ENCODE measurements at regions not wholly inside any gene's neighbourhood (a gene's known extent, or its start where the extent isn't known, plus 50 kb on each side); places are given as distances from the start of the nearest gene placed in this dataset.

DNA sequence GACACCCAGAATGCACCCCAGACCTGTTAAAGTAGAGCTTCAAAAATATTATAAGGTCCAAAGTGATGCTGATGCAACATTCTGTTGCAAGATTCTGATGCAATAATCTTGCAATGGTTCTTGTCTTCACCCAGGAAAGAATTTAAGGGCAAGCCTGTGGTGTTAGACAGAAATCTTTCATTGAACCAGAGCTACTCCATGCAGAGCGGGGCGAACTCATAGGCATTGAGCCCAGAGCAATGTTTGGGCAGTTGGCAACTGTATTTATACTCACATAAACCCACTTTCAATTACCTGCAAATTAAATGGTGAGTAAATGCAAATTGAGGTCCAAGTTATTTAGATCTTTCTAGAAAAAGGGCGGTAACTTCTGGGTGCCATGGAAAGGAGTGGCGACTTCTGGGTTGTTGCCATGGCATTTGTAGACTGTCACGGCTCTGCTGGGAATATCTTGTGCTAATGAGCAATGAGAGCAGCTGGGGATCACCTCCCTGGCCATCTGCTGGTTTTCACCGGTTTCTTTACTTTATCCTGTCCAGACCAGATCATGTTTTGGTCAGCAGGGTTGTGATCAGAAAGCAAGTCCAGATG, 163.4 kb downstream of the ICE1 start:
- no peak for TF ChIP-seq POLR2A (IDR thresholded peaks at IDR 0.05)
- TF ChIP-seq, protein P1, sequence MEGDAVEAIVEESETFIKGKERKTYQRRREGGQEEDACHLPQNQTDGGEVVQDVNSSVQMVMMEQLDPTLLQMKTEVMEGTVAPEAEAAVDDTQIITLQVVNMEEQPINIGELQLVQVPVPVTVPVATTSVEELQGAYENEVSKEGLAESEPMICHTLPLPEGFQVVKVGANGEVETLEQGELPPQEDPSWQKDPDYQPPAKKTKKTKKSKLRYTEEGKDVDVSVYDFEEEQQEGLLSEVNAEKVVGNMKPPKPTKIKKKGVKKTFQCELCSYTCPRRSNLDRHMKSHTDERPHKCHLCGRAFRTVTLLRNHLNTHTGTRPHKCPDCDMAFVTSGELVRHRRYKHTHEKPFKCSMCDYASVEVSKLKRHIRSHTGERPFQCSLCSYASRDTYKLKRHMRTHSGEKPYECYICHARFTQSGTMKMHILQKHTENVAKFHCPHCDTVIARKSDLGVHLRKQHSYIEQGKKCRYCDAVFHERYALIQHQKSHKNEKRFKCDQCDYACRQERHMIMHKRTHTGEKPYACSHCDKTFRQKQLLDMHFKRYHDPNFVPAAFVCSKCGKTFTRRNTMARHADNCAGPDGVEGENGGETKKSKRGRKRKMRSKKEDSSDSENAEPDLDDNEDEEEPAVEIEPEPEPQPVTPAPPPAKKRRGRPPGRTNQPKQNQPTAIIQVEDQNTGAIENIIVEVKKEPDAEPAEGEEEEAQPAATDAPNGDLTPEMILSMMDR (IDR thresholded peaks at IDR 0.05) = no peak
- H3K36me3 ChIP-seq = no peaks in the 10 kb centered on the region
- no peak for ATAC-seq

DNA sequence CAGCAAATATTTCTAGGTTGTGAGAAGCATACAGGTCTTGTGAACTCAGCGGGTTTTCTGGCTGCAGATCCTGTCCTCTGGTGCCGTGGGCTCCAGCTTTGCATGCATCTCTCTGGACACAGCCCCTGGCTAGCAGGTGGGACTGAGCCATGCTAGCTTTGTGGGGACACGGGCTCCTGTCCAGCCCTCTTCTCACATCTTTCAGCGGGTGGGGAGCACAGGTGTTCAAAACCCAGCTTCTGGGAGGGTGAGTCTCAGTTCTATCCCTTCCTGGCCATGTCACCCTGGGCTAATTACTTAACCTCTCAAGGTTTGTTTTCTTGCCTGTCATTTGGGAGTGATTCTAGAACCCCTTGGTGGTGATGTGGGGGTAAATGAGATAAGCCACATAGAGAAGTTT, 162.3 kb downstream of the ICE1 start:
- Histone ChIP-seq H3K36me3 (no peaks in the 10 kb centered on the region), H3K4me3 (no peak overlapping the region), H3K27me3 (no peaks in the 10 kb centered on the region), H3K4me1 (no peaks in the 10 kb centered on the region), H3K27ac (no peak overlapping the region), H3K9me3 (no peaks in the 10 kb centered on the region)
- intact Hi-C loops (cut with DNase I) = no loop called here
- ATAC-seq (no peak), DNase-seq (no peak)
- TF ChIP-seq, protein P1 (IDR thresholded peaks at IDR 0.05) = no peak
- no peak for TF ChIP-seq POLR2A (IDR thresholded peaks at IDR 0.05)
- 65 to 85% (median 83%) methylated on average over 2 to 4 of the region's 4 CpGs for WGBS, 4 donors

More for the DNA sequence above, 163.4 kb downstream of the ICE1 start:
- Histone ChIP-seq H3K9me3 (no peaks in the 10 kb centered on the region), H3K27me3 (no peaks in the 10 kb centered on the region), H3K4me1 (no peaks in the 10 kb centered on the region), H3K27ac (no peak overlapping the region), H3K4me3 (no peak overlapping the region)
- intact Hi-C loops (cut with DNase I) = no loop called here
- DNase-seq = no peak
- WGBS, 4 donors = 73 to 84% (median 78%) methylated on average over 5 to 6 of the region's 6 CpGs

DNA sequence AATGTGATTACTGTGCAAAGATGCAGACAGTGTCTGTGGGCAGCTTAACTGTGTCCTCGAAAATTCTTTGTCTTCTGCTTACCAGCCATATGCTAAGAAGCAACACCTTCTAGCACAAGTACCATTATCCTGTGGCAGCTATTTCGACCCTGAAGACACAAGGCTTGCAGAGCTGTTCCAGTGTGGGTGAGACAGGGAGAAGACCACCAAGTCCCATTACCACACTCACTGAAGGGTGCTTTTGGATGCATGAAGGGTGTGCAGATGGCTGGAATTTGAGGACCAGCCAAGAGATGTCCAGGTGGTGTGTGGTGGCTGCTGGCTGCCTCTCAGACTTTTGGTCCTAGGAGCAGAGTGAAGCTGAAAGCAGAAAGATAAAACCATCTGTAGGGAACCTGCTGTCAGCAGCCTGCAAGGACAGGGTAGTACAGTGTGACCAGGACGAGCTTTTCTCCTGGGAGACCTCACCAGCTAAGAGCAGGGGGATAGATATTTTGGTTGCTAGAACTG, 161.8 kb downstream of the ICE1 start:
- Histone ChIP-seq H3K27me3 (no peaks in the 10 kb centered on the region), H3K27ac (no peak overlapping the region), H3K4me1 (no peaks in the 10 kb centered on the region), H3K4me3 (no peak overlapping the region), H3K36me3 (no peaks in the 10 kb centered on the region), H3K9me3 (no peaks in the 10 kb centered on the region)
- TF ChIP-seq POLR2A (IDR thresholded peaks at IDR 0.05) = no peak
- TF ChIP-seq, protein P1 (IDR thresholded peaks at IDR 0.05) = no peak
- DNase-seq (no peak), ATAC-seq (no peak)
- WGBS, 4 donors = 57 to 79% (median 72%) methylated on average over 3 of the region's 3 CpGs
- intact Hi-C loops (cut with DNase I) = no loop called here

DNA sequence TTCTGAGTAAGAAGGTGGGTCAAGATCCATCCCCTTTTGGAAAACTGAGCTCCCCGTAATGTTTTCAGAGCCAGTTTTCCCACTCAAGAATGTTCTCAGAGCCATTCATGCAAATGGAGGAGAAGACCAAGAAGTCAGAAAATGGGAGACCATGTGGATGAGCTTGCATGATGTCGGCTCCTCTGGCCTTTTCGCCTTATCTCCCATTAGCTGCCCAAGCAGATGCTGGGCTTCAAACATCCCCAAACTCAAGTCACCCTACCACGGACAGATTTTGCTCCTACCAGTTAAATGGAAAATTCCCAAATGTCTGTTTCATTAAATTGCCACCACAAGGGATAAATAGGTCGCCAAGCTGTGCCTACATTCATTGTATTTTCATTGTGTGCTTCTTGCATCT, 161.4 kb downstream of the ICE1 start:
- no peak overlapping the region for H3K27ac ChIP-seq
- ATAC-seq = no peak
- TF ChIP-seq POLR2A (IDR thresholded peaks at IDR 0.05) = no peak
- TF ChIP-seq, protein P1 (IDR thresholded peaks at IDR 0.05) = no peak
- no peaks in the 10 kb centered on the region for H3K27me3 ChIP-seq
- no peaks in the 10 kb centered on the region for H3K9me3 ChIP-seq
- intact Hi-C loops (cut with DNase I) = no loop called here
- DNase-seq = no peak
- WGBS, 4 donors = 76 to 89% (median 87%) methylated on average over 5 of the region's 5 CpGs
- no peaks in the 10 kb centered on the region for H3K4me1 ChIP-seq
- H3K36me3 ChIP-seq = no peaks in the 10 kb centered on the region
- H3K4me3 ChIP-seq = no peak overlapping the region

Data from heart left ventricle (tissue), 16 donors.